ENCODE measurements at regions not wholly inside any gene's neighbourhood (a gene's known extent, or its start where the extent isn't known, plus 50 kb on each side); places are given as distances from the start of the nearest gene placed in this dataset.
"Not testable (repeated sequence)": the region's sequence is repeated elsewhere in the genome, so short reads cannot be mapped to it uniquely, and the experiment has no call there.

DNA sequence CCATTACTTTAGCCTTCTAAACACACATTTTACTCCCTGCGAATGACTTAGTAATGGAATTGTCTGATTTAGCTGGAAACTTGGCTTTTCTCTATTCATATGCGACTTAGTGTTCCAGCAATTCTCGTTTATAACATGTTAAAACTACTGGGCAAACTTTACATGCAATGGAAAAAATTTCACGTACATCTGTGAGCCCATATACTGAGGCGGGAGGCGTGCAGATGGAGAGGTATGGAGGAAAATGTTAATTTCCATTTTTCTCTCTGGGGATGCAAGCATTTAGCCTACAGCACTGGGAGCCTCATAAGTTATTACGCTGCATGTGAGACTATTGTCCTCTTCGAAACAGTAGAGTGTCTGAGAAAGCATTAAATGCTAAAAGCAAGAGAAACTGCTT lies 591.5 kb upstream of the ANKRD30A start:
- H3K27ac ChIP-seq, result no peak overlapping the region
- no peak overlapping the region for H3K4me3 ChIP-seq
- H3K4me1 ChIP-seq, result peaks cover 2% of the 10 kb centered on the region
- no peaks in the 10 kb centered on the region for H3K9me3 ChIP-seq
- WGBS, result 76% methylated on average over 8 of the region's 8 CpGs
- no peak for TF ChIP-seq POLR2AphosphoS5 (IDR thresholded peaks at IDR 0.05)
- no peak for TF ChIP-seq POLR2A (IDR thresholded peaks at IDR 0.05)
- TF ChIP-seq, protein P1, sequence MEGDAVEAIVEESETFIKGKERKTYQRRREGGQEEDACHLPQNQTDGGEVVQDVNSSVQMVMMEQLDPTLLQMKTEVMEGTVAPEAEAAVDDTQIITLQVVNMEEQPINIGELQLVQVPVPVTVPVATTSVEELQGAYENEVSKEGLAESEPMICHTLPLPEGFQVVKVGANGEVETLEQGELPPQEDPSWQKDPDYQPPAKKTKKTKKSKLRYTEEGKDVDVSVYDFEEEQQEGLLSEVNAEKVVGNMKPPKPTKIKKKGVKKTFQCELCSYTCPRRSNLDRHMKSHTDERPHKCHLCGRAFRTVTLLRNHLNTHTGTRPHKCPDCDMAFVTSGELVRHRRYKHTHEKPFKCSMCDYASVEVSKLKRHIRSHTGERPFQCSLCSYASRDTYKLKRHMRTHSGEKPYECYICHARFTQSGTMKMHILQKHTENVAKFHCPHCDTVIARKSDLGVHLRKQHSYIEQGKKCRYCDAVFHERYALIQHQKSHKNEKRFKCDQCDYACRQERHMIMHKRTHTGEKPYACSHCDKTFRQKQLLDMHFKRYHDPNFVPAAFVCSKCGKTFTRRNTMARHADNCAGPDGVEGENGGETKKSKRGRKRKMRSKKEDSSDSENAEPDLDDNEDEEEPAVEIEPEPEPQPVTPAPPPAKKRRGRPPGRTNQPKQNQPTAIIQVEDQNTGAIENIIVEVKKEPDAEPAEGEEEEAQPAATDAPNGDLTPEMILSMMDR (IDR thresholded peaks at IDR 0.05), result no peak
- no peak for TF ChIP-seq EP300 (IDR thresholded peaks at IDR 0.05)
- H3K27me3 ChIP-seq, result no peaks in the 10 kb centered on the region
- DNase-seq (ENCODE audit: low spot score in 2 of 2), result no peak
- no peaks in the 10 kb centered on the region for H3K36me3 ChIP-seq

DNA sequence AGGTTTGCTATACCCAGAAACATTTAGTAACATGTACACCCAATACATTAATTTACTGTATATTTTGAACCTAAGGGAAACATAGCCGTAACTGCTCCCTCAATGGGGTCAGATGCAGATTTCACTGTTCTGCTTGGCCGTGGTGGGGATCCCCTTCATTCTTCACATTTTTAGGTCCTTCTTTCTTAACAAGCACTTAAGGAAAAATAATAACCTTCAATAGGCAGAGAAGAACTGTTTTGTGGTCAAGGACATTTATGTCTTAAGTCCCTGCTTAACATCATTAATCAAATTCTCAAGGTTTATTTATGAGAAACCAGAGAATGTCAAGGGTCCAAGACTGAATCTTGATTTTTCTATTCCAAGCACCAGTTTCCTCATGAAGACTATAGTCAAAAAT lies 592.1 kb upstream of the ANKRD30A start:
- Histone ChIP-seq H3K27me3 (no peaks in the 10 kb centered on the region), H3K36me3 (no peaks in the 10 kb centered on the region), H3K4me1 (peaks cover 2% of the 10 kb centered on the region), H3K9me3 (no peaks in the 10 kb centered on the region), H3K27ac (no peak overlapping the region), H3K4me3 (no peak overlapping the region)
- TF ChIP-seq, protein P1 (IDR thresholded peaks at IDR 0.05), result no peak
- TF ChIP-seq EP300 (IDR thresholded peaks at IDR 0.05) (no peak), POLR2A (IDR thresholded peaks at IDR 0.05) (no peak), POLR2AphosphoS5 (IDR thresholded peaks at IDR 0.05) (no peak)
- no peak for DNase-seq (ENCODE audit: low spot score in 2 of 2)
- 83% methylated on average over 2 of the region's 2 CpGs for WGBS

- H3K36me3 ChIP-seq, result no peaks in the 10 kb centered on the region
- peaks cover 2% of the 10 kb centered on the region for H3K4me1 ChIP-seq
- 72% methylated on average over 1 of the region's 1 CpG for WGBS
- DNase-seq (ENCODE audit: low spot score in 2 of 2), result no peak
- no peaks in the 10 kb centered on the region for H3K9me3 ChIP-seq
- no peak overlapping the region for H3K4me3 ChIP-seq
- TF ChIP-seq EP300 (IDR thresholded peaks at IDR 0.05) (no peak), POLR2AphosphoS5 (IDR thresholded peaks at IDR 0.05) (no peak), POLR2A (IDR thresholded peaks at IDR 0.05) (no peak)
- TF ChIP-seq, protein P1 (IDR thresholded peaks at IDR 0.05), result no peak
- H3K27me3 ChIP-seq, result no peaks in the 10 kb centered on the region
- no peak overlapping the region for H3K27ac ChIP-seq
Observed at GRCh38 chr10:36531621-36532020, 593.8 kb upstream of the ANKRD30A start.

GRCh38 chr10:36526033-36526432 lies 599.4 kb upstream of the ANKRD30A start:
- H3K27me3 ChIP-seq, result no peaks in the 10 kb centered on the region
- no peak overlapping the region for H3K4me3 ChIP-seq
- H3K36me3 ChIP-seq, result no peaks in the 10 kb centered on the region
- H3K4me1 ChIP-seq, result no peaks in the 10 kb centered on the region
- TF ChIP-seq POLR2AphosphoS5 (IDR thresholded peaks at IDR 0.05) (no peak), POLR2A (IDR thresholded peaks at IDR 0.05) (no peak), EP300 (IDR thresholded peaks at IDR 0.05) (no peak)
- TF ChIP-seq, protein P1 (IDR thresholded peaks at IDR 0.05), result no peak
- H3K27ac ChIP-seq, result no peak overlapping the region
- H3K9me3 ChIP-seq, result no peaks in the 10 kb centered on the region
- DNase-seq (ENCODE audit: low spot score in 2 of 2), result no peak

GRCh38 chr10:36524126-36524525 lies 601.3 kb upstream of the ANKRD30A start:
- not testable (repeated sequence) for H3K36me3 ChIP-seq; H3K27ac ChIP-seq; H3K27me3 ChIP-seq; DNase-seq (ENCODE audit: low spot score in 2 of 2); H3K4me3 ChIP-seq; H3K4me1 ChIP-seq; H3K9me3 ChIP-seq
- WGBS, result 64% methylated on average over 21 of the region's 21 CpGs

GRCh38 chr10:36519909-36520308 lies 605.5 kb upstream of the ANKRD30A start:
- 74% methylated on average over 1 of the region's 1 CpG for whole genome bisulfite sequencing
- Histone ChIP-seq H3K36me3 (no peaks in the 10 kb centered on the region), H3K27ac (no peak overlapping the region), H3K9me3 (peaks cover 12% of the 10 kb centered on the region), H3K4me1 (no peaks in the 10 kb centered on the region), H3K4me3 (no peak overlapping the region), H3K27me3 (no peaks in the 10 kb centered on the region)
- DNase-seq (ENCODE audit: low spot score in 2 of 2), result no peak
- TF ChIP-seq EP300 (IDR thresholded peaks at IDR 0.05), result no peak
- no peak for TF ChIP-seq POLR2AphosphoS5 (IDR thresholded peaks at IDR 0.05)
- no peak for TF ChIP-seq POLR2A (IDR thresholded peaks at IDR 0.05)
- TF ChIP-seq, protein P1 (IDR thresholded peaks at IDR 0.05), result no peak
